GM12874 (cell line): ENCODE measurements at regions not wholly inside any gene's neighbourhood (a gene's known extent, or its start where the extent isn't known, plus 50 kb on each side); places are given as distances from the start of the nearest gene placed in this dataset.

ENCODE experiments used
- TF ChIP-seq, protein P1 (sequence below): IDR thresholded peaks from 2 replicates; pipeline ENCODE4 v1.5.1; 2011; ENCODE audit warnings: low read depth, mild to moderate bottlenecking, control low read depth, low read length, moderate library complexity; ENCODE audit not compliant: insufficient read depth

DNA sequence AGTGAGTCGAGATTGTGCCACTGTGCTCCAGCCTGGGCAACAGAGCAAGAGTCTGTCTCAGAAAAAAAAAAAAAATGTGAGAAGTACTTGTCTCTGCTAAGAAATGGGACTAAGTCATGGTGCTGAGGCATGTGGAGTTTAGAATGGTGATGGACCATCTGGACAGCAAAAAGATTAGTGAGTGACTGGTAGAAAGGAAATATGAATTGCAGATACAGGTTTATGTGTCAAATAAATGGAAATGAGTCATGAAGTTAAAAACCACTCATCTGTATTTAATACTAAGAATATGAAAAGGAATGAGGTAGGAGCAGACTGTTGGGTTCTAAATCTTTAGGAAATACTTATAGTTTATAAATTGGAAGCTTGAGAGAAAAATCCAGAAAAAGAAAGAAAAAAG lies 625.7 kb upstream of the ANKRD30A start:
- TF ChIP-seq, protein P1, sequence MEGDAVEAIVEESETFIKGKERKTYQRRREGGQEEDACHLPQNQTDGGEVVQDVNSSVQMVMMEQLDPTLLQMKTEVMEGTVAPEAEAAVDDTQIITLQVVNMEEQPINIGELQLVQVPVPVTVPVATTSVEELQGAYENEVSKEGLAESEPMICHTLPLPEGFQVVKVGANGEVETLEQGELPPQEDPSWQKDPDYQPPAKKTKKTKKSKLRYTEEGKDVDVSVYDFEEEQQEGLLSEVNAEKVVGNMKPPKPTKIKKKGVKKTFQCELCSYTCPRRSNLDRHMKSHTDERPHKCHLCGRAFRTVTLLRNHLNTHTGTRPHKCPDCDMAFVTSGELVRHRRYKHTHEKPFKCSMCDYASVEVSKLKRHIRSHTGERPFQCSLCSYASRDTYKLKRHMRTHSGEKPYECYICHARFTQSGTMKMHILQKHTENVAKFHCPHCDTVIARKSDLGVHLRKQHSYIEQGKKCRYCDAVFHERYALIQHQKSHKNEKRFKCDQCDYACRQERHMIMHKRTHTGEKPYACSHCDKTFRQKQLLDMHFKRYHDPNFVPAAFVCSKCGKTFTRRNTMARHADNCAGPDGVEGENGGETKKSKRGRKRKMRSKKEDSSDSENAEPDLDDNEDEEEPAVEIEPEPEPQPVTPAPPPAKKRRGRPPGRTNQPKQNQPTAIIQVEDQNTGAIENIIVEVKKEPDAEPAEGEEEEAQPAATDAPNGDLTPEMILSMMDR = no peak

DNA sequence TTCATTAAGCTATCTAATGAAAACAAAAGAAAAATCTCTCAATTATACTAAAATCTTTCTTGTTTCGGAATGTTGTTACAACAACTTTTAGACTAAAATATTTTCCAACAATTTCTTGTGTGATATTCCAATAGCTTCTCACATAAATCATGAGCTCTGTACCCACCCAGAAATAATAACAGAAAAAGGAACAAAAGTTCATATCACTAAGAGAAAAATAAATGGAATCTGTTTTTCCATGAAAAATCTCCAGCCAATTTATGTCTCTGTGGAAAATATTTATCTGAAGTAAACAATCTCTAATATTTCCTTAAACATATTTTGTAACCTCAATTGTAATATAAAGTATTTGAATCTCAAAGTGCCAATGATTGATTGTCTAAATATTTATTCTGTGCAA lies 628.6 kb upstream of the ANKRD30A start:
- TF ChIP-seq, protein P1 = no peak

GRCh38 chr10:36494371-36494770 lies 631.0 kb upstream of the ANKRD30A start:
- TF ChIP-seq, protein P1 = no peak

DNA sequence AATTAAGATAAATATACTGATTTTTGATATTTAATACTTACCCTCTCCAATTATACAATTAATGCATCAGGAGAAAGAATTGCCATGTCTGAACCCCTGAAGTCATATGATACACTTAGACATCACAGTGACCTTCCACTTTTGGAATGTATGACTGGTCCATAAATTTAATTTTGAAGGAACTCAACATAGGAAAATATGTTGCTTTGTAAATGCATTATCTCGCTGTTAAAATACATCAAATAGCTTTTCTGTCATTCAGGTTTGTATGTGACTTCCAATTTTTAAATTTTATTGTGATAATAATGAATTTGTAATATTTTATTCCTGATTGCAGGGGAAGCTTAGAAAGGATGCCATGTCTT lies 631.9 kb upstream of the ANKRD30A start:
- TF ChIP-seq, protein P1 = no peak

GRCh38 chr10:36492590-36493515 lies 632.5 kb upstream of the ANKRD30A start:
- TF ChIP-seq, protein P1 = no peak

DNA sequence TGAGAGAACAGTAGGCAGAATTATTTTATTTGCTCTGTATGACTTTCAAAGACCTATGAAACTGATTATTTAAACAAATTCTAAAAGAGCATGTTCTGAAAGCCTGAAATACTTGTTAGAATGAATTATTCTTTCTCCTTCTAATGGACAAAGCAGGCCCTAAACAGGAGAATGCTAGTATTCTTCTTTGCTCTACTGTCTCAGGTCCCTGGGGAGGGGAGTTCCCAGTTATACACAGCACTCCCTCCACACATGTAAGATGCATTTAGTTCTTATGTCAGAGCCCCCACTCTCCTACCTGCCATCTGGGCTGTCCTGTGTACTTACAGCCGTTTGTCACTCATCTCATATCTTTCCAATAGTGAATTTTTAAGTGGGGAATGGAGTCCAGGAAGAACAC lies 633.5 kb upstream of the ANKRD30A start:
- TF ChIP-seq, protein P1 = no peak

DNA sequence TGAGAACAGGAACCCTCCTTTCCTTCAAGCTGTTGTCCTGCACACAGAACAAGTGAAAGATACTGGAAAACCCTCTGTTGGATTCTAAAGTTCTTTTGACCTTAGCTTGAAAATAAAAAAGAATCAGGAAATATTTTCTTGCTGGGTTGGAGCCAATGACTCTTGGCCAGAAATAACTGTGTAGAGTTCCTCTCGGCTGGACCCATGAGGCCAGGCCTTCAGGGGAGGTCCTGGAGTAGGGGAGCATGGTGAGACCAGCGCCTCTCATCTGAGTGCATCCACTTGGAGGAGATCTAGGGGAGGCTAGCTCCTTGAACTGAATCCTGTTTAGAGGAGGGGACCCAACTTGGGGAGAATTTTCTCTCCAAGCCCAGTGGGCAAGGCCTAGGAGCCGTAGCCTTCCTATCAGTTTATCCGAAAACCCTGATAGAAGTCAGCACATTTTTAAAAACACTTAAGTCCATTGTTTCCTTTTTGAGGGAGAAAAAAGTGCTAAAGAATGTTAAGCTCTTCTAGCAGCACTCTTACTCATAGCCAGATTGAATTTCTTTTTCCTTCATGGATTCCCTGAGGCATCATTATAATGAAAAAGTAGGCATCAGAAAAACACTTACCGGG lies 635.7 kb upstream of the ANKRD30A start:
- TF ChIP-seq, protein P1 = no peak
